ENCODE measurements at regions not wholly inside any gene's neighbourhood (a gene's known extent, or its start where the extent isn't known, plus 50 kb on each side); places are given as distances from the start of the nearest gene placed in this dataset.

- no peak for DNase-seq
Observed at GRCh38 chr3:56983427-56983826, 77.0 kb upstream of the SPATA12 start.

GRCh38 chr3:56981445-56982230, 78.8 kb upstream of the SPATA12 start:
- no peak for DNase-seq

GRCh38 chr3:56980798-56981390, 79.6 kb upstream of the SPATA12 start:
- peak; percentile 90 to 96 (median 94) for DNase-seq

GRCh38 chr3:56980243-56980642, 80.2 kb upstream of the SPATA12 start:
- DNase-seq, result no peak

- DNase-seq, result peak in 1 of 3 donors; percentile 27
Observed at GRCh38 chr3:56979791-56980190, 80.7 kb upstream of the SPATA12 start.

GRCh38 chr3:56977561-56977889, 82.9 kb upstream of the SPATA12 start:
- no peak for DNase-seq

GRCh38 chr3:56976651-56977560, 83.6 kb upstream of the SPATA12 start:
- DNase-seq, result no peak

- DNase-seq, result no peak
Observed at GRCh38 chr3:56975567-56975966, 84.9 kb upstream of the SPATA12 start.

- DNase-seq, result no peak
Observed at GRCh38 chr3:56974247-56974930, 86.1 kb upstream of the SPATA12 start.

GRCh38 chr3:56971816-56972215, 88.6 kb upstream of the SPATA12 start:
- DNase-seq, result no peak

GRCh38 chr3:56971261-56971660, 89.2 kb upstream of the SPATA12 start:
- DNase-seq, result no peak

- peak; percentile 78 to 83 (median 81) for DNase-seq
Observed at GRCh38 chr3:56970461-56970879, 90.0 kb upstream of the SPATA12 start.

- DNase-seq, result no peak
Observed at GRCh38 chr3:56969851-56970250, 90.6 kb upstream of the SPATA12 start.

GRCh38 chr3:56966509-56966908, 94.0 kb upstream of the SPATA12 start:
- DNase-seq, result no peak

- no peak for DNase-seq
Observed at GRCh38 chr3:56966104-56966503, 94.4 kb upstream of the SPATA12 start.

- DNase-seq, result no peak
Observed at GRCh38 chr3:56962922-56963321, 97.5 kb upstream of the SPATA12 start.

- no peak for DNase-seq
Observed at GRCh38 chr3:56962206-56962605, 98.3 kb upstream of the SPATA12 start.

- DNase-seq, result no peak
Observed at GRCh38 chr3:56960234-56960917, 100.1 kb upstream of the SPATA12 start.

GRCh38 chr3:56958879-56959278, 101.6 kb upstream of the SPATA12 start:
- DNase-seq, result no peak

GRCh38 chr3:56957522-56957921, 102.9 kb upstream of the SPATA12 start:
- DNase-seq, result peak in 1 of 3 donors; percentile 14

- no peak for DNase-seq
Observed at GRCh38 chr3:56956906-56957305, 103.6 kb upstream of the SPATA12 start.

GRCh38 chr3:56955492-56956111, 104.9 kb upstream of the SPATA12 start:
- DNase-seq, result no peak
